H1 (cell line): ENCODE measurements at regions not wholly inside any gene's neighbourhood (a gene's known extent, or its start where the extent isn't known, plus 50 kb on each side); places are given as distances from the start of the nearest gene placed in this dataset.

Experiments
- CTCF ChIA-PET: fragments of 300-600 bp; sonication (Branson Sonifier 250); formaldehyde crosslinking; loops from one replicate; lab custom pipeline; 2021; ENCODE audit not compliant: partially characterized antibody; lab: Charles Lee
- POLR2A ChIA-PET: fragments of 300-600 bp; sonication (Branson Sonifier 250); formaldehyde crosslinking; loops from one replicate; lab custom pipeline; 2021; ENCODE audit warnings: inconsistent platforms; ENCODE audit not compliant: partially characterized antibody; lab: Charles Lee
- DNase-seq, 2 experiments: peaks; one replicate each; pipeline versions ENCODE4 v3.0.0 to v3.0.0-alpha.2; 2010 to 2022; ENCODE audit warnings: low spot score in 2 of 2, low read depth in 1 of 2, mixed read lengths in 1 of 2
- FAIRE-seq: peaks from 2 replicates; lab custom pipeline; 2011; peaks lifted over from hg19 to GRCh38; lab: Jason Lieb, UNC
- H2AFZ ChIP-seq: 2 replicates; pipeline ENCODE4 v1.8.1; 2012; ENCODE audit warnings: low read length, inconsistent platforms
- H2AK5ac ChIP-seq: 2 replicates; pipeline ENCODE4 v1.6.1; 2013; ENCODE audit warnings: low read depth, low read length
- H2BK120ac ChIP-seq: replicated peaks from 2 replicates; pipeline ENCODE3; 2013; ENCODE audit warnings: low read depth, low read length, inconsistent platforms
- H2BK12ac ChIP-seq: 2 replicates; pipeline ENCODE4 v1.6.1; 2013; ENCODE audit warnings: low read depth, low read length
- H2BK15ac ChIP-seq: 2 replicates; pipeline ENCODE4 v1.6.1; 2013; ENCODE audit warnings: low read length
- H2BK20ac ChIP-seq: 2 replicates; pipeline ENCODE4 v1.6.1; 2013; ENCODE audit warnings: low read length
- H2BK5ac ChIP-seq: 2 replicates; pipeline ENCODE4 v1.6.1; 2013; ENCODE audit warnings: low read depth, low read length
- H3K14ac ChIP-seq: 2 replicates; pipeline ENCODE4 v1.6.1; 2013; ENCODE audit warnings: inconsistent platforms; ENCODE audit not compliant: insufficient read length
- H3K18ac ChIP-seq: 2 replicates; pipeline ENCODE4 v1.6.1; 2013; ENCODE audit warnings: low read length; ENCODE audit errors: extremely low read depth
- H3K23ac ChIP-seq: 2 replicates; pipeline ENCODE4 v1.6.1; 2013; ENCODE audit warnings: inconsistent platforms; ENCODE audit not compliant: insufficient read length
- H3K23me2 ChIP-seq: 2 replicates; pipeline ENCODE4 v1.6.1; 2013; ENCODE audit warnings: low read depth, low read length
- H3K27ac ChIP-seq: 2 replicates; pipeline ENCODE4 v1.6.1; 2011; ENCODE audit warnings: low read depth, low read length, inconsistent platforms
- H3K27me3 ChIP-seq, 4 experiments: replicated peaks in 1 of 4; 1 replicate in 1 of 4; 2 replicates in 3 of 4; pipeline versions ENCODE4 v1.6.1 to v1.8.1; 2011 to 2013; ENCODE audit warnings: low read length in 3 of 4, mild to moderate bottlenecking in 3 of 4, inconsistent platforms in 2 of 4, mixed read lengths in 2 of 4, moderate library complexity in 1 of 4; ENCODE audit not compliant: control insufficient read depth in 3 of 4, insufficient read depth in 3 of 4; ENCODE audit errors: extremely low read depth in 1 of 4
- H3K36me3 ChIP-seq, 4 experiments: 2 replicates each; pipeline versions ENCODE4 v1.6.1 to v1.8.1; 2011 to 2013; ENCODE audit warnings: mild to moderate bottlenecking in 4 of 4, low read length in 3 of 4, moderate library complexity in 2 of 4, control low read depth in 1 of 4, inconsistent platforms in 1 of 4; ENCODE audit not compliant: insufficient read depth in 4 of 4, control insufficient read depth in 2 of 4
- H3K4ac ChIP-seq: replicated peaks from 2 replicates; pipeline ENCODE3; 2013; ENCODE audit warnings: low read length, low read depth, mixed read lengths, inconsistent platforms; ENCODE audit not compliant: insufficient read length
- H3K4me1 ChIP-seq, 4 experiments: replicated peaks in 1 of 4; 1 replicate in 1 of 4; 2 replicates in 3 of 4; pipeline versions ENCODE4 v1.6.1 to v1.8.1; 2011 to 2013; ENCODE audit warnings: low read length in 3 of 4, inconsistent platforms in 2 of 4, mixed read lengths in 1 of 4; ENCODE audit not compliant: insufficient read depth in 4 of 4, control insufficient read depth in 3 of 4
- H3K4me2 ChIP-seq, 2 experiments: 2 replicates each; pipeline versions ENCODE4 v1.6.1 to v1.8.1; 2011 to 2013; ENCODE audit warnings: low read depth in 2 of 2, low read length in 2 of 2, control low read depth in 1 of 2, inconsistent platforms in 1 of 2, mild to moderate bottlenecking in 1 of 2; ENCODE audit not compliant: insufficient read depth in 1 of 2
- H3K4me3 ChIP-seq, 4 experiments: fragments of 200-600, 300-600 bp in 1 of 4; sonication (generic), shearing (Covaris generic), sonication (Bioruptor Twin) in 1 of 4; 2 replicates each; pipeline versions ENCODE4 v1.5.1 to v1.8.1; 2011 to 2016; ENCODE audit warnings: low read length in 4 of 4, low read depth in 3 of 4, control low read depth in 2 of 4, inconsistent platforms in 2 of 4, mild to moderate bottlenecking in 2 of 4, mixed read lengths in 1 of 4, moderate library complexity in 1 of 4; ENCODE audit not compliant: insufficient read depth in 2 of 4; ENCODE audit errors: extremely low read depth in 1 of 4
- H3K56ac ChIP-seq: replicated peaks from 2 replicates; pipeline ENCODE3; 2013; ENCODE audit warnings: low read depth, mild to moderate bottlenecking, mixed read lengths, low read length, inconsistent platforms; ENCODE audit not compliant: insufficient read length
- H3K79me1 ChIP-seq: 2 replicates; pipeline ENCODE4 v1.6.1; 2013; ENCODE audit warnings: low read depth, low read length, control low read depth
- H3K79me2 ChIP-seq, 2 experiments: 2 replicates each; pipeline versions ENCODE4 v1.6.1 to v1.8.1; 2012 to 2013; ENCODE audit warnings: low read length in 2 of 2, mild to moderate bottlenecking in 2 of 2, inconsistent platforms in 1 of 2; ENCODE audit not compliant: insufficient read depth in 2 of 2, control insufficient read depth in 1 of 2
- H3K9ac ChIP-seq, 4 experiments: replicated peaks in 1 of 4; 1 replicate in 1 of 4; 2 replicates in 3 of 4; pipeline versions ENCODE4 v1.6.1 to v1.8.1; 2011 to 2013; ENCODE audit warnings: low read depth in 3 of 4, low read length in 3 of 4, control low read depth in 2 of 4, mild to moderate bottlenecking in 2 of 4, moderate library complexity in 2 of 4, inconsistent platforms in 1 of 4; ENCODE audit errors: extremely low read depth in 1 of 4
- H3K9me3 ChIP-seq, 2 experiments: 2 replicates each; pipeline versions ENCODE4 v1.6.1 to v1.8.1; 2012 to 2013; ENCODE audit warnings: mild to moderate bottlenecking in 2 of 2, moderate library complexity in 2 of 2, control low read depth in 1 of 2, inconsistent platforms in 1 of 2, low read depth in 1 of 2, low read length in 1 of 2, mixed read lengths in 1 of 2; ENCODE audit not compliant: insufficient read depth in 2 of 2
- H4K20me1 ChIP-seq, 2 experiments: replicated peaks in 1 of 2; 2 replicates each; pipeline versions ENCODE3 to v1.8.1; 2011 to 2013; ENCODE audit warnings: inconsistent platforms in 2 of 2, low read length in 2 of 2, mild to moderate bottlenecking in 1 of 2; ENCODE audit not compliant: insufficient read depth in 2 of 2, control insufficient read depth in 1 of 2
- H4K5ac ChIP-seq: 2 replicates; pipeline ENCODE4 v1.6.1; 2013; ENCODE audit warnings: low read length, low read depth, mixed read lengths, inconsistent platforms; ENCODE audit not compliant: insufficient read length
- H4K8ac ChIP-seq: 2 replicates; pipeline ENCODE4 v1.8.0; 2013; ENCODE audit warnings: mild to moderate bottlenecking, moderate library complexity, low read length, inconsistent platforms; ENCODE audit not compliant: insufficient read depth; ENCODE audit errors: extremely low read depth
- H4K91ac ChIP-seq: replicated peaks from 2 replicates; pipeline ENCODE3; 2013; ENCODE audit warnings: low read length, mixed read lengths, inconsistent platforms; ENCODE audit not compliant: insufficient read length
- CHD1 ChIP-seq: IDR thresholded peaks from 2 replicates; pipeline ENCODE4 v1.6.1; 2012; ENCODE audit warnings: low read depth, low read length, improper control_type of control experiment
- MAFK ChIP-seq: IDR thresholded peaks from 2 replicates; pipeline ENCODE4 v1.6.1; 2012; ENCODE audit warnings: low read depth, mild to moderate bottlenecking, improper control_type of control experiment, low read length
- RXRA ChIP-seq: IDR thresholded peaks from 2 replicates; pipeline ENCODE4 v1.6.1; 2011; ENCODE audit warnings: low read depth, mild to moderate bottlenecking, low read length, moderate library complexity; ENCODE audit not compliant: insufficient read depth
- SAP30 ChIP-seq: fragments of 300-600 bp; sonication (generic); IDR thresholded peaks from 2 replicates; pipeline ENCODE4 v1.7.1; 2012; ENCODE audit warnings: low read length, moderate library complexity, mild to moderate bottlenecking, inconsistent platforms; ENCODE audit not compliant: insufficient read depth, insufficient replicate concordance
- SIN3A ChIP-seq, 2 experiments: IDR thresholded peaks in 1 of 2; conservative IDR thresholded peaks in 1 of 2; 2 replicates each; pipeline ENCODE4 v1.6.1; 2011 to 2012; ENCODE audit warnings: low read length in 2 of 2, improper control_type of control experiment in 1 of 2, low read depth in 1 of 2, mild to moderate bottlenecking in 1 of 2
- TF ChIP-seq, protein P1 (sequence below): IDR thresholded peaks from 2 replicates; pipeline ENCODE4 v1.6.1; 2012; ENCODE audit warnings: low read length, inconsistent platforms

GRCh38 chrX:56462389-56462788, 101.0 kb upstream of the UBQLN2 start:
- Histone ChIP-seq H3K4me1 (no peaks in the 10 kb centered on the region), H3K4me2 (no peak overlapping the region), H3K79me2 (no peaks in the 10 kb centered on the region), H3K79me1 (no peaks in the 10 kb centered on the region), H4K8ac (no peak overlapping the region), H3K27ac (no peak overlapping the region), H3K23me2 (no peaks in the 10 kb centered on the region), H2BK15ac (no peak overlapping the region), H4K5ac (no peak overlapping the region), H3K56ac (no peak overlapping the region), H3K18ac (no peak overlapping the region), H3K4ac (no peak overlapping the region), H3K9ac (no peak overlapping the region), H3K27me3 (no peaks in the 10 kb centered on the region), H2BK120ac (no peak overlapping the region), H2BK12ac (no peak overlapping the region), H4K20me1 (no peaks in the 10 kb centered on the region), H3K23ac (no peak overlapping the region), H3K36me3 (no peaks in the 10 kb centered on the region), H3K9me3 (peaks cover 4 to 10% of the 10 kb centered on the region in 2 experiments; a peak in 3 of 4 replicates), H3K4me3 (no peak overlapping the region), H2BK20ac (no peak overlapping the region), H2AK5ac (no peak overlapping the region), H3K14ac (no peak overlapping the region), H2AFZ (no peak overlapping the region), H2BK5ac (no peak overlapping the region), H4K91ac (no peak overlapping the region)
- ChIA-PET CTCF (no interaction called here), POLR2A (no interaction called here)
- no peak for DNase-seq
- no peak for TF ChIP-seq SIN3A (conservative IDR thresholded peaks at IDR 0.05 in 1 of 2, IDR thresholded peaks at IDR 0.05 in 1 of 2; ENCODE audit: low read depth in 1 of 2, low read length in 2 of 2)
- no peak for TF ChIP-seq CHD1
- TF ChIP-seq MAFK: no peak
- TF ChIP-seq RXRA: no peak
- no peak for TF ChIP-seq SAP30
- TF ChIP-seq, protein P1, sequence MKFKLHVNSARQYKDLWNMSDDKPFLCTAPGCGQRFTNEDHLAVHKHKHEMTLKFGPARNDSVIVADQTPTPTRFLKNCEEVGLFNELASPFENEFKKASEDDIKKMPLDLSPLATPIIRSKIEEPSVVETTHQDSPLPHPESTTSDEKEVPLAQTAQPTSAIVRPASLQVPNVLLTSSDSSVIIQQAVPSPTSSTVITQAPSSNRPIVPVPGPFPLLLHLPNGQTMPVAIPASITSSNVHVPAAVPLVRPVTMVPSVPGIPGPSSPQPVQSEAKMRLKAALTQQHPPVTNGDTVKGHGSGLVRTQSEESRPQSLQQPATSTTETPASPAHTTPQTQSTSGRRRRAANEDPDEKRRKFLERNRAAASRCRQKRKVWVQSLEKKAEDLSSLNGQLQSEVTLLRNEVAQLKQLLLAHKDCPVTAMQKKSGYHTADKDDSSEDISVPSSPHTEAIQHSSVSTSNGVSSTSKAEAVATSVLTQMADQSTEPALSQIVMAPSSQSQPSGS: no peak
- no peak for FAIRE-seq
